ENCODE measurements at regions not wholly inside any gene's neighbourhood (a gene's known extent, or its start where the extent isn't known, plus 50 kb on each side); places are given as distances from the start of the nearest gene placed in this dataset.

- DNase-seq (ENCODE audit: low spot score) = no peak
- TF ChIP-seq CTCF (IDR thresholded peaks at IDR 0.05) = no peak
Observed at GRCh38 chr2:126832014-126832413, 66.7 kb upstream of the TEX51 start.

GRCh38 chr2:126832757-126833156 lies 65.9 kb upstream of the TEX51 start:
- TF ChIP-seq CTCF (IDR thresholded peaks at IDR 0.05) = no peak
- no peak for ATAC-seq (ENCODE audit: low FRiP score)
- DNase-seq (ENCODE audit: low spot score) = no peak

More at GRCh38 chr2:126832014-126832413, 66.7 kb upstream of the TEX51 start:
- ATAC-seq (ENCODE audit: low FRiP score) = no peak

GRCh38 chr2:126834006-126834659 lies 64.6 kb upstream of the TEX51 start:
- ATAC-seq (ENCODE audit: low FRiP score) (no peak), DNase-seq (ENCODE audit: low spot score) (no peak)
- TF ChIP-seq CTCF (IDR thresholded peaks at IDR 0.05) = no peak

- TF ChIP-seq CTCF (IDR thresholded peaks at IDR 0.05) = no peak
- DNase-seq (ENCODE audit: low spot score) = no peak
- no peak for ATAC-seq (ENCODE audit: low FRiP score)
Observed at GRCh38 chr2:126835261-126835660, 63.4 kb upstream of the TEX51 start.

GRCh38 chr2:126835831-126836230 lies 62.9 kb upstream of the TEX51 start:
- no peak for DNase-seq (ENCODE audit: low spot score)
- ATAC-seq (ENCODE audit: low FRiP score) = no peak
- TF ChIP-seq CTCF (IDR thresholded peaks at IDR 0.05) = no peak

GRCh38 chr2:126836761-126837679 lies 61.7 kb upstream of the TEX51 start:
- DNase-seq (ENCODE audit: low spot score) (no peak), ATAC-seq (ENCODE audit: low FRiP score) (no peak)
- no peak for TF ChIP-seq CTCF (IDR thresholded peaks at IDR 0.05)

Data from omental fat pad (tissue), 3 donors.